ENCODE measurements at regions not wholly inside any gene's neighbourhood (a gene's known extent, or its start where the extent isn't known, plus 50 kb on each side); places are given as distances from the start of the nearest gene placed in this dataset.

DNA sequence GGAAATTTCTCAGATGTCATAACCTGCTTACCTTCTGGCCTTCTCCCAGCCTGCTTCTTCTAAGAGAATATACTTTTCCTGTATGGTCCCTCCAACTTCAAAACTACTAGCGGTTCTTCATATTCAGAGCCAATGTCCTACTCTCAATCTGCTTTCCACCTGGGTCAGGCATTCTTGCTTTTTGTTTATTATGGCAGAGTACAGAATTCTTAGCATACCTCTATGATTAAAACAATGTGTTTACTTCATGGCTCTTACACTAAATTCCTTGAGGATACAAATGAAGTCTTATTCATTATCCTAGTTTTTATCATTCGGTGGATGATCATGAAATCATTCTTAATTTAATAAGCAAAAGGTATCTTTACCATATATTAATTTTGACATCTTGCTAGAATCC is 484.2 kb upstream of the SLITRK1 start:
- TF ChIP-seq POLR2AphosphoS5 (IDR thresholded peaks at IDR 0.05; ENCODE audit: low read depth, low read length) (no peak), POLR2A (IDR thresholded peaks at IDR 0.05; ENCODE audit: low read depth, low read length) (no peak), SPI1 (IDR thresholded peaks at IDR 0.05; ENCODE audit: low read depth, low read length) (no peak), TAF1 (IDR thresholded peaks at IDR 0.05; ENCODE audit: low read depth, low read length) (no peak), PAX5 (IDR thresholded peaks at IDR 0.05; ENCODE audit: insufficient read depth, low read length, severe bottlenecking) (no peak), POU2F2 (IDR thresholded peaks at IDR 0.05; ENCODE audit: low read depth, low read length) (no peak)
- no peak for FAIRE-seq

GRCh38 chr13:84362777-84363176 is 480.5 kb upstream of the SLITRK1 start:
- no peak for DNase-seq (ENCODE audit: insufficient read length, low spot score)
- no peak for FAIRE-seq
- TF ChIP-seq POLR2AphosphoS5 (IDR thresholded peaks at IDR 0.05; ENCODE audit: low read depth, low read length), result no peak
- no peak for TF ChIP-seq PAX5 (IDR thresholded peaks at IDR 0.05; ENCODE audit: insufficient read depth, low read length, severe bottlenecking)
- no peak for TF ChIP-seq SPI1 (IDR thresholded peaks at IDR 0.05; ENCODE audit: low read depth, low read length)
- TF ChIP-seq POU2F2 (IDR thresholded peaks at IDR 0.05; ENCODE audit: low read depth, low read length), result no peak
- no peak for TF ChIP-seq POLR2A (IDR thresholded peaks at IDR 0.05; ENCODE audit: low read depth, low read length)
- TF ChIP-seq TAF1 (IDR thresholded peaks at IDR 0.05; ENCODE audit: low read depth, low read length), result no peak

More for the DNA sequence above, 484.2 kb upstream of the SLITRK1 start:
- no peak for DNase-seq (ENCODE audit: insufficient read length, low spot score)

DNA sequence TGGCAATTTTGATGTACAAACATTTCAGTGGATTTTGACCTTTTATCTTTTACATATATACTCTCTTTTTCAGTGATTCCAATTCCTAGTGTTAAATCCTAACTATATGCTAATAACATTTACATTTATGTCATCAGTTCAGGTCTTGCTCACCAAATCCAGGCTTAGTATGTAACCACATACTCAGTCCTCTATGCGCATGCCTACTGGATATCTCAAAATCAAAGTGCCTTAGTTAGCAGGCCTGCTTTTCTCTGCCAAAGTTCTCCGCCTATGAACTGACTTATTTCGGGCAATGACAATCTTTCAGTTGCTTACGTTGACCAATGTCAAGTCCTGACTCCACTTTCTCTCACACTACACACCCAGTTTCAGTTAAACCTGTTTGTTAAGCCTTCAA is 478.5 kb upstream of the SLITRK1 start:
- no peak for TF ChIP-seq PAX5 (IDR thresholded peaks at IDR 0.05; ENCODE audit: insufficient read depth, low read length, severe bottlenecking)
- no peak for TF ChIP-seq POLR2AphosphoS5 (IDR thresholded peaks at IDR 0.05; ENCODE audit: low read depth, low read length)
- no peak for TF ChIP-seq POLR2A (IDR thresholded peaks at IDR 0.05; ENCODE audit: low read depth, low read length)
- no peak for TF ChIP-seq SPI1 (IDR thresholded peaks at IDR 0.05; ENCODE audit: low read depth, low read length)
- TF ChIP-seq POU2F2 (IDR thresholded peaks at IDR 0.05; ENCODE audit: low read depth, low read length), result no peak
- no peak for TF ChIP-seq TAF1 (IDR thresholded peaks at IDR 0.05; ENCODE audit: low read depth, low read length)
- no peak for FAIRE-seq
- DNase-seq (ENCODE audit: insufficient read length, low spot score), result no peak

DNA sequence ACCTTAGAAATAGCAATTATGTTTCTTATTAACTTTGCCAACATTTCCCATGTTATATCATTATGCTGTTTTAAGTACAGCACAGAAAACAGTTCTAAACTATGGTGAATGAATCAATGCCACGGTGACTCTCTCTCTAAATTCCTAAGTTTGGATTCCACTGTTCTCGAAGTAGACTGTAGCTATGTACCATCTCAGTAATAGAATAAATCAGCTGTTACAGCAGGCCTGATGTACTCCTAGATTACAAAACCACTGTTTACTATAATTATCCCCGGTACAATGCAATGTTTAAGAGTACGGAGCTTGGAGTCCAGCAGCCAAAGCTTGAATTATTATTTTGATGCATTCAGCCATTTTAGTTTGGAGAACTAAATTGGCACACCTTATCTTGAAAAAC is 476.3 kb upstream of the SLITRK1 start:
- DNase-seq (ENCODE audit: insufficient read length, low spot score) (no peak), FAIRE-seq (no peak)
- TF ChIP-seq SPI1 (IDR thresholded peaks at IDR 0.05; ENCODE audit: low read depth, low read length) (no peak), POLR2A (IDR thresholded peaks at IDR 0.05; ENCODE audit: low read depth, low read length) (no peak), POU2F2 (IDR thresholded peaks at IDR 0.05; ENCODE audit: low read depth, low read length) (no peak), POLR2AphosphoS5 (IDR thresholded peaks at IDR 0.05; ENCODE audit: low read depth, low read length) (no peak), PAX5 (IDR thresholded peaks at IDR 0.05; ENCODE audit: insufficient read depth, low read length, severe bottlenecking) (no peak), TAF1 (IDR thresholded peaks at IDR 0.05; ENCODE audit: low read depth, low read length) (no peak)

DNA sequence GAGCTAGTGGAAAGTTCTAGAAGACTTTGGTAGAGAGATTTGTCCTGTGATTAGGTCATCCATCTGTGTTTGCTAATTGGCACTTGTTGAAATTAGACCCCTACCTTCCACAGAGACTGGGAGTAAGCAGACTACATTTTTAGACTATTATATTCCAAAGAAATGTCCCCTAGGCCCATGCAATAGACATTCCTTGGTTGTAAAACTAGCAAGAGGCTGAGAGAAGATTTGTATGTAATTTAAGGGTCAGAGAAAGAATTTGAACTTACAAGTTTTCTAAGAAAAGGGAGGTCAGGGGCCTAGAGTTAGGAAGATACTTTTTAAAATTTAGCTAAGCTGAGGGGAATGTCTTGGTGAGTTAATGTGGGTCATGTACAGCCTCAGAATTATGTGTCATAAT is 470.7 kb upstream of the SLITRK1 start:
- no peak for TF ChIP-seq POLR2AphosphoS5 (IDR thresholded peaks at IDR 0.05; ENCODE audit: low read depth, low read length)
- no peak for TF ChIP-seq POU2F2 (IDR thresholded peaks at IDR 0.05; ENCODE audit: low read depth, low read length)
- TF ChIP-seq PAX5 (IDR thresholded peaks at IDR 0.05; ENCODE audit: insufficient read depth, low read length, severe bottlenecking), result no peak
- no peak for TF ChIP-seq TAF1 (IDR thresholded peaks at IDR 0.05; ENCODE audit: low read depth, low read length)
- TF ChIP-seq POLR2A (IDR thresholded peaks at IDR 0.05; ENCODE audit: low read depth, low read length), result no peak
- TF ChIP-seq SPI1 (IDR thresholded peaks at IDR 0.05; ENCODE audit: low read depth, low read length), result no peak
- DNase-seq (ENCODE audit: insufficient read length, low spot score) (no peak), FAIRE-seq (no peak)

DNA sequence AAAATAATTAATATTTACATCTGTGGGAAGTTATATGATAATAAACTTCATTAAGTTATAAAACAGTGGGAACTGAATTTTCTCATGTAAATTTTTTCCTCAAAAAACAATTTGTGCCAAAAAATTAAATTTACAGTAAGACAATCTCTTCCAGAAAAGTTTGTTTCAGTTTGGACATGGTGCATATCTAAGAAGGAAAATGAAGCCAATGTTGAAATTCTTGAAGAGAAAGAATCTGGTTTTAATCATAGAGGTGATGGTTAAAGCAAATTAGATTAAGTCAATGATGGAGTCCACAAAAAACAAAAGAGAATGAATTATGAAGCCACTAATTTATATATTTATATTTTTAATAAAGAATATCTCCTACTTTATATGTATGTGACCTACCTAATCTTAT is 457.2 kb upstream of the SLITRK1 start:
- no peak for FAIRE-seq
- TF ChIP-seq SPI1 (IDR thresholded peaks at IDR 0.05; ENCODE audit: low read depth, low read length) (no peak), POLR2AphosphoS5 (IDR thresholded peaks at IDR 0.05; ENCODE audit: low read depth, low read length) (no peak), PAX5 (IDR thresholded peaks at IDR 0.05; ENCODE audit: insufficient read depth, low read length, severe bottlenecking) (no peak), POLR2A (IDR thresholded peaks at IDR 0.05; ENCODE audit: low read depth, low read length) (no peak), POU2F2 (IDR thresholded peaks at IDR 0.05; ENCODE audit: low read depth, low read length) (no peak)
- DNase-seq (ENCODE audit: insufficient read length, low spot score), result no peak

GRCh38 chr13:84332346-84332745 is 450.1 kb upstream of the SLITRK1 start:
- no peak for TF ChIP-seq POU2F2 (IDR thresholded peaks at IDR 0.05; ENCODE audit: low read depth, low read length)
- TF ChIP-seq POLR2AphosphoS5 (IDR thresholded peaks at IDR 0.05; ENCODE audit: low read depth, low read length), result no peak
- TF ChIP-seq TAF1 (IDR thresholded peaks at IDR 0.05; ENCODE audit: low read depth, low read length), result no peak
- TF ChIP-seq POLR2A (IDR thresholded peaks at IDR 0.05; ENCODE audit: low read depth, low read length), result no peak
- no peak for TF ChIP-seq PAX5 (IDR thresholded peaks at IDR 0.05; ENCODE audit: insufficient read depth, low read length, severe bottlenecking)
- no peak for TF ChIP-seq SPI1 (IDR thresholded peaks at IDR 0.05; ENCODE audit: low read depth, low read length)
- DNase-seq (ENCODE audit: insufficient read length, low spot score) (no peak), FAIRE-seq (no peak)

- FAIRE-seq, result no peak
- TF ChIP-seq PAX5 (IDR thresholded peaks at IDR 0.05; ENCODE audit: insufficient read depth, low read length, severe bottlenecking) (no peak), POLR2AphosphoS5 (IDR thresholded peaks at IDR 0.05; ENCODE audit: low read depth, low read length) (no peak), POLR2A (IDR thresholded peaks at IDR 0.05; ENCODE audit: low read depth, low read length) (no peak), TAF1 (IDR thresholded peaks at IDR 0.05; ENCODE audit: low read depth, low read length) (no peak), POU2F2 (IDR thresholded peaks at IDR 0.05; ENCODE audit: low read depth, low read length) (no peak), SPI1 (IDR thresholded peaks at IDR 0.05; ENCODE audit: low read depth, low read length) (no peak)
- DNase-seq (ENCODE audit: insufficient read length, low spot score), result no peak
These were observed 433.3 kb upstream of the SLITRK1 start for GRCh38 chr13:84315527-84315926.

GRCh38 chr13:84303035-84303434 is 420.8 kb upstream of the SLITRK1 start:
- FAIRE-seq, result no peak
- DNase-seq (ENCODE audit: insufficient read length, low spot score), result no peak
- TF ChIP-seq PAX5 (IDR thresholded peaks at IDR 0.05; ENCODE audit: insufficient read depth, low read length, severe bottlenecking), result no peak
- TF ChIP-seq SPI1 (IDR thresholded peaks at IDR 0.05; ENCODE audit: low read depth, low read length), result no peak
- no peak for TF ChIP-seq POLR2AphosphoS5 (IDR thresholded peaks at IDR 0.05; ENCODE audit: low read depth, low read length)
- no peak for TF ChIP-seq POU2F2 (IDR thresholded peaks at IDR 0.05; ENCODE audit: low read depth, low read length)
- no peak for TF ChIP-seq POLR2A (IDR thresholded peaks at IDR 0.05; ENCODE audit: low read depth, low read length)
- no peak for TF ChIP-seq TAF1 (IDR thresholded peaks at IDR 0.05; ENCODE audit: low read depth, low read length)

DNA sequence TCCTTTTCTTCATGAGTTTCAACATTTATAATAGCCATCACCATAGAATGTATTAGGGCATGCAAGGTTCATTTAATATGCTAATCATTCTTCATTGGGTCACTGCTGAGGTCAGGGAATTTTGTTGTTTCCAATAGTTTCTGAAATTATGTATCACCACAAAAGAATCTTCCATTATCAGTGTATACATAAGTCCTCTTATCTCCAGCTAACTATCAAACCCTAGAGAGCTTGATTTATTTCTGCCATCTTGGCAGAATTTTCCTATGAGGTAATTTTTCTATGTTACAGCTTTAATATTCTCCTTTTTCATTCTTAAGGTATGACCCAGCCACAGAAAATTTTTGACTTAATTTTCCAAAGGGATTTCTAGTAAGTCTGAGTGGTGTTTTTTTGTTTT is 415.0 kb upstream of the SLITRK1 start:
- TF ChIP-seq TAF1 (IDR thresholded peaks at IDR 0.05; ENCODE audit: low read depth, low read length) (no peak), PAX5 (IDR thresholded peaks at IDR 0.05; ENCODE audit: insufficient read depth, low read length, severe bottlenecking) (no peak), SPI1 (IDR thresholded peaks at IDR 0.05; ENCODE audit: low read depth, low read length) (no peak), POU2F2 (IDR thresholded peaks at IDR 0.05; ENCODE audit: low read depth, low read length) (no peak), POLR2A (IDR thresholded peaks at IDR 0.05; ENCODE audit: low read depth, low read length) (no peak), POLR2AphosphoS5 (IDR thresholded peaks at IDR 0.05; ENCODE audit: low read depth, low read length) (no peak)
- DNase-seq (ENCODE audit: insufficient read length, low spot score) (no peak), FAIRE-seq (no peak)

Data from GM12891 (cell line).